BE2C (cell line): ENCODE measurements at regions not wholly inside any gene's neighbourhood (a gene's known extent, or its start where the extent isn't known, plus 50 kb on each side); places are given as distances from the start of the nearest gene placed in this dataset.

Experiments
- DNase-seq: peaks from one replicate; pipeline ENCODE4 v3.0.0-alpha.2; 2020
- H3K27me3 ChIP-seq: fragments of 250-450 bp; sonication (Bioruptor Pico); 2 replicates; pipeline ENCODE4 v1.5.1; 2020; ENCODE audit warnings: mild to moderate bottlenecking
- H3K36me3 ChIP-seq: fragments of 250-450 bp; sonication (Bioruptor Pico); 2 replicates; pipeline ENCODE4 v1.5.1; 2020; ENCODE audit warnings: mild to moderate bottlenecking
- H3K4me1 ChIP-seq: fragments of 250-450 bp; sonication (Bioruptor Pico); 2 replicates; pipeline ENCODE4 v1.5.1; 2020
- H3K4me3 ChIP-seq: 2 replicates; pipeline ENCODE4 v1.5.1; 2011; ENCODE audit warnings: low read depth, low read length
- H3K9me3 ChIP-seq: fragments of 250-450 bp; sonication (Bioruptor Pico); 2 replicates; pipeline ENCODE4 v1.5.1; 2020
- TF ChIP-seq, protein P1 (sequence below): IDR thresholded peaks from 2 replicates; pipeline ENCODE4 v1.5.1; 2012; ENCODE audit warnings: mild to moderate bottlenecking, low read depth, low read length

DNA sequence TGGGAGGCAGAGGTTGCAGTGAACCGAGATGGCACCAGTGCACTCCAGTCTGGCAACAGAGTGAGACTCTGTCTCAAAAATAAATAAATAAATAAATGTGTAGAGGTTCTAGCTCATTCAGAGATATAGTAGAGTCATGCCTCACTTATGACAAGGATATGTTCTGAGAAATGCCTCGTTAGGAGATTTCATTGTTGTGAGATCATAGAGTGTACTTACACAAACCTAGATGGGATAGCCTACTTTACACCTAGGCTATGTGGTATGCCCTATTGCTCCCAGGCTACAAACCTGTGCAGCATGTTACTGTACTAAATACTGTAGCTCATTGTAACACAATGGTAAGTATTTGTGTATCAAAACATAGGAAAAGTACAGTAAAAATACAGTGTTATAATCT is 155.3 kb upstream of the JUN start:
- TF ChIP-seq, protein P1, sequence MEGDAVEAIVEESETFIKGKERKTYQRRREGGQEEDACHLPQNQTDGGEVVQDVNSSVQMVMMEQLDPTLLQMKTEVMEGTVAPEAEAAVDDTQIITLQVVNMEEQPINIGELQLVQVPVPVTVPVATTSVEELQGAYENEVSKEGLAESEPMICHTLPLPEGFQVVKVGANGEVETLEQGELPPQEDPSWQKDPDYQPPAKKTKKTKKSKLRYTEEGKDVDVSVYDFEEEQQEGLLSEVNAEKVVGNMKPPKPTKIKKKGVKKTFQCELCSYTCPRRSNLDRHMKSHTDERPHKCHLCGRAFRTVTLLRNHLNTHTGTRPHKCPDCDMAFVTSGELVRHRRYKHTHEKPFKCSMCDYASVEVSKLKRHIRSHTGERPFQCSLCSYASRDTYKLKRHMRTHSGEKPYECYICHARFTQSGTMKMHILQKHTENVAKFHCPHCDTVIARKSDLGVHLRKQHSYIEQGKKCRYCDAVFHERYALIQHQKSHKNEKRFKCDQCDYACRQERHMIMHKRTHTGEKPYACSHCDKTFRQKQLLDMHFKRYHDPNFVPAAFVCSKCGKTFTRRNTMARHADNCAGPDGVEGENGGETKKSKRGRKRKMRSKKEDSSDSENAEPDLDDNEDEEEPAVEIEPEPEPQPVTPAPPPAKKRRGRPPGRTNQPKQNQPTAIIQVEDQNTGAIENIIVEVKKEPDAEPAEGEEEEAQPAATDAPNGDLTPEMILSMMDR: no peak
- Histone ChIP-seq H3K4me1 (no peaks in the 10 kb centered on the region), H3K36me3 (no peaks in the 10 kb centered on the region), H3K9me3 (no peaks in the 10 kb centered on the region), H3K4me3 (no peak overlapping the region), H3K27me3 (no peaks in the 10 kb centered on the region)
- DNase-seq: no peak

DNA sequence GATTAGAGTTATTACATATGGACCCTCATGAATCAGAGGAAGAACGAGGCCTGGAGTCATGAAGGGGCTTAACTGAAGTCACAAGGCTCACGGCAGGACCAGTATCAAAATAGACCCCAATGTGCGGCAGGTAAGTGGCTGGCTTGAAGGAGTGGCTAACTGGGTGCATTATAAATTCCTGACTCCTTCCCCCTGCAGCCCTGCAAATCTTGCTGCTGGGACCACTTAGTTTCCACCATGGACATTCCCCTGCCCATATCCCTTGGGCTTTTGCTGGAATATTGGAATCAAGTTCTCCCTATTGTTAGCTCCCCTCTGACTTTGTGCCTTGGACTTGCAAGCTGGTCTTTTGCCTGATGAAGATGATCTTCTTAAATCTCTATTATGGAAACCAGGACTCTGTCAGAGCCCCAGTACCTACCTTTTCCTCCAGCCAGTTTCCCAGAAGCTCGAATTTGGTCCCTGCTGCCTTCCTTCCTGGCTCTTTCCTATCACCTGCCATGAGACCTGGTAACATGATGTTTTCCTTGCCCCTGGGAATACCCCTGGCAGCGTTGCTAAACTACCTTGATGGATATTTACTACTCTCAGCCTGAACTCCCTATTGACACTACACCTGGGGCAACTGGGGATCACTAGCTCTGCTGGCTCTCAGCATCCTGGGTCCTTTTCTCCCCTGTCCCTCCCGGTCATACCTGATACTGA is 156.0 kb upstream of the JUN start:
- H3K4me1 ChIP-seq: no peaks in the 10 kb centered on the region
- TF ChIP-seq, protein P1: no peak
- no peaks in the 10 kb centered on the region for H3K36me3 ChIP-seq
- no peaks in the 10 kb centered on the region for H3K9me3 ChIP-seq
- no peak overlapping the region for H3K4me3 ChIP-seq
- DNase-seq: no peak
- no peaks in the 10 kb centered on the region for H3K27me3 ChIP-seq

DNA sequence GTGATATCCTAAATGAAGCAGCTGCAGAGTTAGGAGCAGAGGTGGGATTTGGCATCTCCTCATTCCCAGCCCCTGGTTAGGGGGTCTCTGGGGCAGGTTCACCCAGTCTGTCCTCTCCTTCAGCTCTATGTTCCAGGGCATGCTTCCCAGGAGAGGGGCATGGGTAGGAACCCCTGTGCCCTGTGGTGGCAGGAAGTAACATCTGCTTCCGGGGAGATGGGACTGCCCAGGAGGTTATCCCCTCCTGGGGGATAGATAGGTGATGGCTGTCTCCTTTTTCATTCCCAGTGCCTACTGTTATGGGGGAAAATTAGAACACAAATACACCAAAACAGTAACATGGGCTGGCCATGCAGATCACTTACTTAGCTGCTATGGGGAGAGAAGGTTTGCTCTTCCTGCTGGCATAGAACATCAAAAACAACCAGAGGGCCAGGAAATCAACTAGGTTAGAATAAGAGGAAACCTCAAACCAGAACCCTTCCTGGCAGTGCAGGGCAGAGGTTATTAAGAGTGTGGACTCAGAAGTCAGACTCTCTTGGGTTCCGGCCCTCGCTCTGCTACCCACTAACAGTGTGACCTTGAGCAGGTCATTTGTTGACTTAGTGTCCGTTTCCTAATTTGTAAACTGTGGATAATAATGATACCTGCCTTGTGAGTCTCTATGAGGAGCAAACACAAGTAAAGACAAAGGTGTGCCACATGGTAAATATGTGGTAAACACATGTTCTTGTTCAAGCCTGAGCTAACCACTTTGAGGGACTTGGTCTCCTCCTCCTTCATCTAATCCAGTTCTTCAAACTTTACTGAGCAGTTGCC is 157.8 kb upstream of the JUN start:
- no peaks in the 10 kb centered on the region for H3K4me1 ChIP-seq
- no peak for DNase-seq
- TF ChIP-seq, protein P1: no peak
- H3K9me3 ChIP-seq: no peaks in the 10 kb centered on the region
- no peak overlapping the region for H3K4me3 ChIP-seq
- H3K36me3 ChIP-seq: no peaks in the 10 kb centered on the region
- no peaks in the 10 kb centered on the region for H3K27me3 ChIP-seq

DNA sequence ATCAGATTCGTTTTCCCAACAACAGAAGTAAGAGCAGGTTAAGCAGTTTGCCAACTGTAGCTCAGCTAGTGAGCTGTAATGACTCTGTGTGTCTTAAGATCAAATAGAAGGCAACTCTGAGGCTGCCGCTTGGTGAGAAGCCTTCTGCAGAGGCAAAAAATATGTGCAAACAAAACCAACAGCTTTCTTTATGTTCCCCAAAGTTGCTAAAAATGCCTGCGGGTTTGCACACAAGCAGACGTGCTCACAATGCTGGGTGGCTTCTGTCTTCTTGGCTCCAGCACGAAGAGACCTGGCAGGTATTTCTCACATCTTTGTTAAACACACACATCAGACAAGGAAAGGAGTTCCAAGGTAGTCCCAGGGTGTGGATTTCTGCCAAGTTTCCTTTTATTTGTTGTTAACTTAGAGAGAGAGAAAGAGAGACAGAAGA is 158.9 kb upstream of the JUN start:
- DNase-seq: no peak
- no peaks in the 10 kb centered on the region for H3K4me1 ChIP-seq
- H3K36me3 ChIP-seq: no peaks in the 10 kb centered on the region
- H3K9me3 ChIP-seq: no peaks in the 10 kb centered on the region
- H3K4me3 ChIP-seq: no peak overlapping the region
- TF ChIP-seq, protein P1: no peak
- H3K27me3 ChIP-seq: no peaks in the 10 kb centered on the region

DNA sequence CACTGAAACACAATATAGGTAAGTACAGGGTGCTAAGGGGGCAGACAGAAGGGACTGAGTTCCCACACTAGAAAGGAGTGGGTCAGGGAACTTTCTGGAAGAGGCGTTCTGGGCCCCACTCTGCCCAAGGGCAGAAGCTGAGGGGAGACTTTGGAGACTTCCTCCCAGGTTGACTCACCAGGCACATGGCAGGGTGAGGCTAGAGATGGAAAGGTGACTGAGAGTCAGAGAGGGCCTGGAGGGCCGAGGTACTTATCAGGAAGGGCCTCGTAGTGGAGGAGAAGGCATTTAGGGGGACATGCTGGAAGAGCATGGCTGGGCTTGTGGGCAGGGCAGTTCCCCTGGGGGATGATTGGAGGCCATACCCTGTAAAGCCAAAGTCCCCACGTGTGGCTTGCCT is 159.9 kb upstream of the JUN start:
- H3K4me1 ChIP-seq: no peaks in the 10 kb centered on the region
- no peaks in the 10 kb centered on the region for H3K27me3 ChIP-seq
- TF ChIP-seq, protein P1: no peak
- no peaks in the 10 kb centered on the region for H3K36me3 ChIP-seq
- no peak overlapping the region for H3K4me3 ChIP-seq
- no peaks in the 10 kb centered on the region for H3K9me3 ChIP-seq
- no peak for DNase-seq

DNA sequence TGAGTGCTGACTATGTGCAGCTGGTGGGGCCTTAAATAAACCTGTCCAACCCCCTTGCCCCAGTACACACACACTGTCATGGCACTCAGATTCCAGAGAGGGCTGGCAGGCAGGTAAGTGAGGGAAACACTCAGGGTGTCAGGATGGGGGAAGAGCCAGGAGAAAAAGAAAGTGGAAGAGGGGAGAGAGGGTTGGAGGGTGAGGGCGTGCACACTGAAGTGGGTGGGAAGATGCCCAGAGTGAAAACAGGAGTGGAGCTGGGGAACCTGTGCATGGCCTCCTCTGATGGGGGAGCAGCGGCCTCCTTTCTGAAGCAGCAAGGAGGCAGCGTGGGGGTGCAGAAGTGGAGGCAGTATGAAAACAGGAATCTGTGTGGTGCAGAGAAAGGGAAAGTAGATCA is 160.6 kb upstream of the JUN start:
- Histone ChIP-seq H3K9me3 (no peaks in the 10 kb centered on the region), H3K4me1 (no peaks in the 10 kb centered on the region), H3K36me3 (no peaks in the 10 kb centered on the region), H3K27me3 (no peaks in the 10 kb centered on the region), H3K4me3 (no peak overlapping the region)
- no peak for DNase-seq
- TF ChIP-seq, protein P1: no peak
